Nucleus accumbens (tissue), 56 donors: ENCODE measurements at regions not wholly inside any gene's neighbourhood (a gene's known extent, or its start where the extent isn't known, plus 50 kb on each side); places are given as distances from the start of the nearest gene placed in this dataset.
A peak's percentile ranks its signal among the peaks of the same experiment; 100 is the strongest.

Experiments
- DNase-seq, 56 donors: peaks; one replicate each; lab custom pipeline; 2025; lab: John Stamatoyannopoulos, UW

GRCh38 chr6:169341065-169341464 is 87.4 kb upstream of the THBS2 start:
- no peak for DNase-seq

GRCh38 chr6:169340395-169340794 is 86.7 kb upstream of the THBS2 start:
- no peak for DNase-seq

GRCh38 chr6:169339731-169340309 is 86.2 kb upstream of the THBS2 start:
- no peak for DNase-seq

GRCh38 chr6:169339025-169339424 is 85.4 kb upstream of the THBS2 start:
- DNase-seq = no peak

- peak in 1 of 56 donors; percentile 3 for DNase-seq
These were observed 84.3 kb upstream of the THBS2 start for GRCh38 chr6:169337886-169338445.

GRCh38 chr6:169335301-169335700 is 81.7 kb upstream of the THBS2 start:
- no peak for DNase-seq

- DNase-seq = no peak
These were observed 78.6 kb upstream of the THBS2 start for GRCh38 chr6:169332250-169332649.

- DNase-seq = no peak
These were observed 74.6 kb upstream of the THBS2 start for GRCh38 chr6:169328112-169328801.

GRCh38 chr6:169326067-169326799 is 72.6 kb upstream of the THBS2 start:
- peak in 36 of 56 donors; percentile 1 to 71 (median 13) for DNase-seq

GRCh38 chr6:169324656-169325459 is 71.2 kb upstream of the THBS2 start:
- no peak for DNase-seq

GRCh38 chr6:169324086-169324485 is 70.4 kb upstream of the THBS2 start:
- DNase-seq = no peak

GRCh38 chr6:169323221-169323620 is 69.6 kb upstream of the THBS2 start:
- DNase-seq = no peak

- DNase-seq = no peak
These were observed 67.9 kb upstream of the THBS2 start for GRCh38 chr6:169321546-169321945.

- DNase-seq = no peak
These were observed 66.4 kb upstream of the THBS2 start for GRCh38 chr6:169320013-169320412.

- DNase-seq = no peak
These were observed 64.0 kb upstream of the THBS2 start for GRCh38 chr6:169317441-169318202.

- DNase-seq = no peak
These were observed 63.0 kb upstream of the THBS2 start for GRCh38 chr6:169316651-169317050.

- no peak for DNase-seq
These were observed 62.4 kb upstream of the THBS2 start for GRCh38 chr6:169315830-169316614.

- no peak for DNase-seq
These were observed 59.8 kb upstream of the THBS2 start for GRCh38 chr6:169313347-169314010.
